H1 (cell line): ENCODE measurements at regions not wholly inside any gene's neighbourhood (a gene's known extent, or its start where the extent isn't known, plus 50 kb on each side); places are given as distances from the start of the nearest gene placed in this dataset.

ENCODE experiments used
- CTCF ChIA-PET: fragments of 300-600 bp; sonication (Branson Sonifier 250); formaldehyde crosslinking; loops from one replicate; lab custom pipeline; 2021; ENCODE audit not compliant: partially characterized antibody; lab: Charles Lee
- POLR2A ChIA-PET: fragments of 300-600 bp; sonication (Branson Sonifier 250); formaldehyde crosslinking; loops from one replicate; lab custom pipeline; 2021; ENCODE audit warnings: inconsistent platforms; ENCODE audit not compliant: partially characterized antibody; lab: Charles Lee
- DNase-seq, 2 experiments: peaks; one replicate each; pipeline versions ENCODE4 v3.0.0 to v3.0.0-alpha.2; 2010 to 2022; ENCODE audit warnings: low spot score in 2 of 2, low read depth in 1 of 2, mixed read lengths in 1 of 2
- FAIRE-seq: peaks from 2 replicates; lab custom pipeline; 2011; peaks lifted over from hg19 to GRCh38; lab: Jason Lieb, UNC
- H2AFZ ChIP-seq: 2 replicates; pipeline ENCODE4 v1.8.1; 2012; ENCODE audit warnings: low read length, inconsistent platforms
- H2AK5ac ChIP-seq: 2 replicates; pipeline ENCODE4 v1.6.1; 2013; ENCODE audit warnings: low read depth, low read length
- H2BK120ac ChIP-seq: replicated peaks from 2 replicates; pipeline ENCODE3; 2013; ENCODE audit warnings: low read depth, low read length, inconsistent platforms
- H2BK12ac ChIP-seq: 2 replicates; pipeline ENCODE4 v1.6.1; 2013; ENCODE audit warnings: low read depth, low read length
- H2BK15ac ChIP-seq: 2 replicates; pipeline ENCODE4 v1.6.1; 2013; ENCODE audit warnings: low read length
- H2BK20ac ChIP-seq: 2 replicates; pipeline ENCODE4 v1.6.1; 2013; ENCODE audit warnings: low read length
- H2BK5ac ChIP-seq: 2 replicates; pipeline ENCODE4 v1.6.1; 2013; ENCODE audit warnings: low read depth, low read length
- H3K14ac ChIP-seq: 2 replicates; pipeline ENCODE4 v1.6.1; 2013; ENCODE audit warnings: inconsistent platforms; ENCODE audit not compliant: insufficient read length
- H3K18ac ChIP-seq: 2 replicates; pipeline ENCODE4 v1.6.1; 2013; ENCODE audit warnings: low read length; ENCODE audit errors: extremely low read depth
- H3K23ac ChIP-seq: 2 replicates; pipeline ENCODE4 v1.6.1; 2013; ENCODE audit warnings: inconsistent platforms; ENCODE audit not compliant: insufficient read length
- H3K23me2 ChIP-seq: 2 replicates; pipeline ENCODE4 v1.6.1; 2013; ENCODE audit warnings: low read depth, low read length
- H3K27ac ChIP-seq: 2 replicates; pipeline ENCODE4 v1.6.1; 2011; ENCODE audit warnings: low read depth, low read length, inconsistent platforms
- H3K27me3 ChIP-seq, 4 experiments: replicated peaks in 1 of 4; 1 replicate in 1 of 4; 2 replicates in 3 of 4; pipeline versions ENCODE4 v1.6.1 to v1.8.1; 2011 to 2013; ENCODE audit warnings: low read length in 3 of 4, mild to moderate bottlenecking in 3 of 4, inconsistent platforms in 2 of 4, mixed read lengths in 2 of 4, moderate library complexity in 1 of 4; ENCODE audit not compliant: control insufficient read depth in 3 of 4, insufficient read depth in 3 of 4; ENCODE audit errors: extremely low read depth in 1 of 4
- H3K36me3 ChIP-seq, 4 experiments: 2 replicates each; pipeline versions ENCODE4 v1.6.1 to v1.8.1; 2011 to 2013; ENCODE audit warnings: mild to moderate bottlenecking in 4 of 4, low read length in 3 of 4, moderate library complexity in 2 of 4, control low read depth in 1 of 4, inconsistent platforms in 1 of 4; ENCODE audit not compliant: insufficient read depth in 4 of 4, control insufficient read depth in 2 of 4
- H3K4ac ChIP-seq: replicated peaks from 2 replicates; pipeline ENCODE3; 2013; ENCODE audit warnings: low read length, low read depth, mixed read lengths, inconsistent platforms; ENCODE audit not compliant: insufficient read length
- H3K4me1 ChIP-seq, 4 experiments: replicated peaks in 1 of 4; 1 replicate in 1 of 4; 2 replicates in 3 of 4; pipeline versions ENCODE4 v1.6.1 to v1.8.1; 2011 to 2013; ENCODE audit warnings: low read length in 3 of 4, inconsistent platforms in 2 of 4, mixed read lengths in 1 of 4; ENCODE audit not compliant: insufficient read depth in 4 of 4, control insufficient read depth in 3 of 4
- H3K4me2 ChIP-seq, 2 experiments: 2 replicates each; pipeline versions ENCODE4 v1.6.1 to v1.8.1; 2011 to 2013; ENCODE audit warnings: low read depth in 2 of 2, low read length in 2 of 2, control low read depth in 1 of 2, inconsistent platforms in 1 of 2, mild to moderate bottlenecking in 1 of 2; ENCODE audit not compliant: insufficient read depth in 1 of 2
- H3K4me3 ChIP-seq, 4 experiments: fragments of 200-600, 300-600 bp in 1 of 4; sonication (generic), shearing (Covaris generic), sonication (Bioruptor Twin) in 1 of 4; 2 replicates each; pipeline versions ENCODE4 v1.5.1 to v1.8.1; 2011 to 2016; ENCODE audit warnings: low read length in 4 of 4, low read depth in 3 of 4, control low read depth in 2 of 4, inconsistent platforms in 2 of 4, mild to moderate bottlenecking in 2 of 4, mixed read lengths in 1 of 4, moderate library complexity in 1 of 4; ENCODE audit not compliant: insufficient read depth in 2 of 4; ENCODE audit errors: extremely low read depth in 1 of 4
- H3K56ac ChIP-seq: replicated peaks from 2 replicates; pipeline ENCODE3; 2013; ENCODE audit warnings: low read depth, mild to moderate bottlenecking, mixed read lengths, low read length, inconsistent platforms; ENCODE audit not compliant: insufficient read length
- H3K79me1 ChIP-seq: 2 replicates; pipeline ENCODE4 v1.6.1; 2013; ENCODE audit warnings: low read depth, low read length, control low read depth
- H3K79me2 ChIP-seq, 2 experiments: 2 replicates each; pipeline versions ENCODE4 v1.6.1 to v1.8.1; 2012 to 2013; ENCODE audit warnings: low read length in 2 of 2, mild to moderate bottlenecking in 2 of 2, inconsistent platforms in 1 of 2; ENCODE audit not compliant: insufficient read depth in 2 of 2, control insufficient read depth in 1 of 2
- H3K9ac ChIP-seq, 4 experiments: replicated peaks in 1 of 4; 1 replicate in 1 of 4; 2 replicates in 3 of 4; pipeline versions ENCODE4 v1.6.1 to v1.8.1; 2011 to 2013; ENCODE audit warnings: low read depth in 3 of 4, low read length in 3 of 4, control low read depth in 2 of 4, mild to moderate bottlenecking in 2 of 4, moderate library complexity in 2 of 4, inconsistent platforms in 1 of 4; ENCODE audit errors: extremely low read depth in 1 of 4
- H3K9me3 ChIP-seq, 2 experiments: 2 replicates each; pipeline versions ENCODE4 v1.6.1 to v1.8.1; 2012 to 2013; ENCODE audit warnings: mild to moderate bottlenecking in 2 of 2, moderate library complexity in 2 of 2, control low read depth in 1 of 2, inconsistent platforms in 1 of 2, low read depth in 1 of 2, low read length in 1 of 2, mixed read lengths in 1 of 2; ENCODE audit not compliant: insufficient read depth in 2 of 2
- H4K20me1 ChIP-seq, 2 experiments: replicated peaks in 1 of 2; 2 replicates each; pipeline versions ENCODE3 to v1.8.1; 2011 to 2013; ENCODE audit warnings: inconsistent platforms in 2 of 2, low read length in 2 of 2, mild to moderate bottlenecking in 1 of 2; ENCODE audit not compliant: insufficient read depth in 2 of 2, control insufficient read depth in 1 of 2
- H4K5ac ChIP-seq: 2 replicates; pipeline ENCODE4 v1.6.1; 2013; ENCODE audit warnings: low read length, low read depth, mixed read lengths, inconsistent platforms; ENCODE audit not compliant: insufficient read length
- H4K8ac ChIP-seq: 2 replicates; pipeline ENCODE4 v1.8.0; 2013; ENCODE audit warnings: mild to moderate bottlenecking, moderate library complexity, low read length, inconsistent platforms; ENCODE audit not compliant: insufficient read depth; ENCODE audit errors: extremely low read depth
- H4K91ac ChIP-seq: replicated peaks from 2 replicates; pipeline ENCODE3; 2013; ENCODE audit warnings: low read length, mixed read lengths, inconsistent platforms; ENCODE audit not compliant: insufficient read length
- BRCA1 ChIP-seq: IDR thresholded peaks from 2 replicates; pipeline ENCODE4 v1.6.1; 2012; ENCODE audit warnings: low read depth, low read length, improper control_type of control experiment
- KDM1A ChIP-seq: fragments of 200-600, 300-600 bp; sonication (generic); IDR thresholded peaks from 2 replicates; pipeline ENCODE4 v1.7.1; 2016; ENCODE audit warnings: mild to moderate bottlenecking, low read length, borderline replicate concordance
- RAD21 ChIP-seq, 2 experiments: IDR thresholded peaks in 1 of 2; conservative IDR thresholded peaks in 1 of 2; 2 replicates each; pipeline ENCODE4 v1.6.1; 2011; ENCODE audit warnings: low read depth in 2 of 2, low read length in 2 of 2, improper control_type of control experiment in 1 of 2, inconsistent platforms in 1 of 2, mild to moderate bottlenecking in 1 of 2, moderate library complexity in 1 of 2
- RNF2 ChIP-seq: fragments of 200-900, 300-1000 bp; sonication (generic); IDR thresholded peaks from 2 replicates; pipeline ENCODE4 v1.7.1; 2016; ENCODE audit warnings: borderline replicate concordance, low read depth, mild to moderate bottlenecking, antibody characterized with exemption, low read length; ENCODE audit not compliant: poor library complexity, severe bottlenecking; ENCODE audit errors: missing control alignments
- TCF12 ChIP-seq: IDR thresholded peaks from 2 replicates; pipeline ENCODE4 v1.6.1; 2011; ENCODE audit warnings: low read depth, mild to moderate bottlenecking, low read length
- WGBS, 2 experiments: shearing (Covaris generic) in 1 of 2; methylation state at CpG; one replicate each; pipeline versions ENCODE4 v1.1.6 to v1.1.7; 2013 to 2015; ENCODE audit warnings: low lambda C conversion rate in 2 of 2, mixed read lengths in 2 of 2, inconsistent platforms in 1 of 2, low coverage in 1 of 2, missing lambda C conversion rate in 1 of 2; ENCODE audit not compliant: insufficient replicate concordance in 2 of 2, insufficient coverage in 1 of 2, insufficient read length in 1 of 2; ENCODE audit errors: extremely low coverage in 1 of 2, missing lambda C conversion rate in 1 of 2; 5-methylcytosine and 5-hydroxymethylcytosine counted together

DNA sequence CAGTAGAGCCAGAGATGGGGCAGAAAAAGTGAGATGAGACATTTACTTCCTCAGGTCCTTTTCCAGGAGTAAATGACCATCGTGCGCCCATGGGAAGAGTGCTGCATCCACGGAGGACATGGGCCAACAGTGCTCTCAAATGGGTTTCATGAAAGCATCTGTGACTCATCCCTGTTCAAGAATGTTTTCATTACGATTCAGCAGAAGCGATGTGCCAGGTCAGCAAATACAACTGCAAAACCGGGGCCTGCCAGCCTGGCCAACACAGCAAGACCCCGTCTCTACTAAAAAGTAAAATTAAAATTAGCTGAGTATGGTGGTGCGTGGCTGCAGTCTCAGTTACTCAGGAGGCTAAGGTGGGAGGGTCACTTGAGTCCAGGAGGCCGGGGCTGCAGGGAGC is 125.1 kb downstream of the LY86 start:
- FAIRE-seq, result no peak
- H3K4me1 ChIP-seq, result peaks cover 3 to 20% (median 8%) of the 10 kb centered on the region in 4 experiments; a peak in 6 of 7 replicates
- no peak overlapping the region for H2BK20ac ChIP-seq
- H3K79me2 ChIP-seq, result no peaks in the 10 kb centered on the region
- H4K91ac ChIP-seq, result no peak overlapping the region
- H2BK15ac ChIP-seq, result no peak overlapping the region
- H3K4ac ChIP-seq, result no peak overlapping the region
- CTCF ChIA-PET, result interaction anchor here (1.4 to 3.8 kb wide), 6 partner anchors 8 to 84 kb away, joined by 3 to 23 read pairs (median 4); no protein-coding TSS in a partner anchor
- peak overlapping the region; percentile 26; the same call in 1 of the 2 replicates for H2BK5ac ChIP-seq
- no peak overlapping the region for H2AFZ ChIP-seq
- no peaks in the 10 kb centered on the region for H3K27me3 ChIP-seq
- H3K36me3 ChIP-seq, result no peaks in the 10 kb centered on the region
- H3K18ac ChIP-seq, result no peak overlapping the region
- no peaks in the 10 kb centered on the region for H4K20me1 ChIP-seq
- no peaks in the 10 kb centered on the region for H3K79me1 ChIP-seq
- no peak overlapping the region for H3K14ac ChIP-seq
- H2BK12ac ChIP-seq, result peak overlapping the region; percentile 43; the same call in 1 of the 2 replicates
- no peaks in the 10 kb centered on the region for H3K23me2 ChIP-seq
- 91% methylated on average over 9 of the region's 9 CpGs; no CpG with 5 or more reads in 1 of the 2 experiments for WGBS, 2 experiments
- no peak overlapping the region for H4K5ac ChIP-seq
- no peak overlapping the region for H3K4me3 ChIP-seq
- H3K56ac ChIP-seq, result no peak overlapping the region
- no peak for TF ChIP-seq RAD21 (IDR thresholded peaks at IDR 0.05 in 1 of 2, conservative IDR thresholded peaks at IDR 0.05 in 1 of 2; ENCODE audit: low read depth in 2 of 2, low read length in 2 of 2)
- no peak for TF ChIP-seq TCF12
- TF ChIP-seq RNF2, result no peak
- TF ChIP-seq KDM1A, result 0 out of 2 replicates have a peak, but pooled peaks have one; percentile 21
- no peak for TF ChIP-seq BRCA1
- no peak overlapping the region for H3K27ac ChIP-seq
- H4K8ac ChIP-seq, result no peak overlapping the region
- no peak overlapping the region for H3K9ac ChIP-seq
- no peaks in the 10 kb centered on the region for H3K9me3 ChIP-seq
- DNase-seq, result no peak
- H3K4me2 ChIP-seq, result no peak overlapping the region
- H2BK120ac ChIP-seq, result peak overlapping the region; percentile 34
- H3K23ac ChIP-seq, result no peak overlapping the region
- no peak overlapping the region for H2AK5ac ChIP-seq
- POLR2A ChIA-PET, result interaction anchor here (2.3 kb wide), 1 partner anchor 12 kb away, joined by 4 read pairs; no protein-coding TSS in a partner anchor
